ENCODE measurements at regions not wholly inside any gene's neighbourhood (a gene's known extent, or its start where the extent isn't known, plus 50 kb on each side); places are given as distances from the start of the nearest gene placed in this dataset.
"Not testable (repeated sequence)": the region's sequence is repeated elsewhere in the genome, so short reads cannot be mapped to it uniquely, and the experiment has no call there.

GRCh38 chr2:184041777-184042176, 556.6 kb upstream of the ZNF804A start:
- FAIRE-seq, result no peak
- no peak for TF ChIP-seq CTCF (IDR thresholded peaks at IDR 0.05; ENCODE audit: insufficient read depth, low read length, severe bottlenecking)

GRCh38 chr2:184047536-184047935, 550.8 kb upstream of the ZNF804A start:
- no peak overlapping the region for H3K4me3 ChIP-seq (ENCODE audit: low read depth, low read length)
- H3K27me3 ChIP-seq (ENCODE audit: control insufficient read depth, insufficient read depth, low read length), result no peaks in the 10 kb centered on the region
- no peak for TF ChIP-seq CTCF (IDR thresholded peaks at IDR 0.05; ENCODE audit: insufficient read depth, low read length, severe bottlenecking)
- DNase-seq (ENCODE audit: low read depth), result no peak
- H3K36me3 ChIP-seq (ENCODE audit: control insufficient read depth, insufficient read depth, low read length), result no peaks in the 10 kb centered on the region
- FAIRE-seq, result no peak

More at GRCh38 chr2:184041777-184042176, 556.6 kb upstream of the ZNF804A start:
- DNase-seq (ENCODE audit: low read depth), result no peak
- H3K27me3 ChIP-seq (ENCODE audit: control insufficient read depth, insufficient read depth, low read length), result no peaks in the 10 kb centered on the region
- H3K36me3 ChIP-seq (ENCODE audit: control insufficient read depth, insufficient read depth, low read length), result no peaks in the 10 kb centered on the region
- H3K4me3 ChIP-seq (ENCODE audit: low read depth, low read length), result no peak overlapping the region

- no peak for DNase-seq (ENCODE audit: low read depth)
- TF ChIP-seq CTCF (IDR thresholded peaks at IDR 0.05; ENCODE audit: insufficient read depth, low read length, severe bottlenecking), result no peak
- no peak for FAIRE-seq
These were observed 548.8 kb upstream of the ZNF804A start for GRCh38 chr2:184049566-184049965.

GRCh38 chr2:184053326-184053725, 545.0 kb upstream of the ZNF804A start:
- FAIRE-seq, result no peak
- no peak for TF ChIP-seq CTCF (IDR thresholded peaks at IDR 0.05; ENCODE audit: insufficient read depth, low read length, severe bottlenecking)

More at GRCh38 chr2:184049566-184049965, 548.8 kb upstream of the ZNF804A start:
- no peaks in the 10 kb centered on the region for H3K27me3 ChIP-seq (ENCODE audit: control insufficient read depth, insufficient read depth, low read length)
- no peak overlapping the region for H3K4me3 ChIP-seq (ENCODE audit: low read depth, low read length)
- no peaks in the 10 kb centered on the region for H3K36me3 ChIP-seq (ENCODE audit: control insufficient read depth, insufficient read depth, low read length)

GRCh38 chr2:184054419-184054818, 543.9 kb upstream of the ZNF804A start:
- H3K27me3 ChIP-seq (ENCODE audit: control insufficient read depth, insufficient read depth, low read length); DNase-seq (ENCODE audit: low read depth); FAIRE-seq: not testable (repeated sequence)

More at GRCh38 chr2:184053326-184053725, 545.0 kb upstream of the ZNF804A start:
- H3K4me3 ChIP-seq (ENCODE audit: low read depth, low read length), result no peak overlapping the region
- H3K27me3 ChIP-seq (ENCODE audit: control insufficient read depth, insufficient read depth, low read length), result no peaks in the 10 kb centered on the region
- peak; percentile 69 for DNase-seq (ENCODE audit: low read depth)
- H3K36me3 ChIP-seq (ENCODE audit: control insufficient read depth, insufficient read depth, low read length), result no peaks in the 10 kb centered on the region

GRCh38 chr2:184057910-184058309, 540.4 kb upstream of the ZNF804A start:
- DNase-seq (ENCODE audit: low read depth) (no peak), FAIRE-seq (no peak)
- H3K36me3 ChIP-seq (ENCODE audit: control insufficient read depth, insufficient read depth, low read length), result no peaks in the 10 kb centered on the region
- no peak for TF ChIP-seq CTCF (IDR thresholded peaks at IDR 0.05; ENCODE audit: insufficient read depth, low read length, severe bottlenecking)
- H3K4me3 ChIP-seq (ENCODE audit: low read depth, low read length), result no peak overlapping the region
- no peaks in the 10 kb centered on the region for H3K27me3 ChIP-seq (ENCODE audit: control insufficient read depth, insufficient read depth, low read length)

More at GRCh38 chr2:184054419-184054818, 543.9 kb upstream of the ZNF804A start:
- not testable (repeated sequence) for H3K4me3 ChIP-seq (ENCODE audit: low read depth, low read length); H3K36me3 ChIP-seq (ENCODE audit: control insufficient read depth, insufficient read depth, low read length)

- not testable (repeated sequence) for H3K36me3 ChIP-seq (ENCODE audit: control insufficient read depth, insufficient read depth, low read length)
These were observed 538.1 kb upstream of the ZNF804A start for GRCh38 chr2:184060268-184060667.

More at GRCh38 chr2:184060268-184060667, 538.1 kb upstream of the ZNF804A start:
- not testable (repeated sequence) for DNase-seq (ENCODE audit: low read depth); FAIRE-seq; H3K4me3 ChIP-seq (ENCODE audit: low read depth, low read length); H3K27me3 ChIP-seq (ENCODE audit: control insufficient read depth, insufficient read depth, low read length)

Measured in bronchial epithelial cell (primary cell).